ENCODE measurements at regions not wholly inside any gene's neighbourhood (a gene's known extent, or its start where the extent isn't known, plus 50 kb on each side); places are given as distances from the start of the nearest gene placed in this dataset.

GRCh38 chr2:120587997-120588336 is 147.7 kb upstream of the GLI2 start:
- peak in 1 of 5 donors; percentile 4 for DNase-seq
- H3K36me3 ChIP-seq, result no peaks in the 10 kb centered on the region
- no peak overlapping the region for H3K27ac ChIP-seq
- TF ChIP-seq POLR2A (IDR thresholded peaks at IDR 0.05), result no peak
- TF ChIP-seq CTCF (IDR thresholded peaks at IDR 0.05), result no peak
- H3K4me3 ChIP-seq, result no peak overlapping the region
- H3K27me3 ChIP-seq, result peaks cover 0 to 36% (median 14%) of the 10 kb centered on the region in 9 donors
- WGBS, 4 donors, result 68 to 85% (median 80%) methylated on average over 6 of the region's 6 CpGs
- no peak for ATAC-seq
- intact Hi-C loops (cut with DNase I), result loop anchor here in 2 of 10 donors (10.0 kb wide), 2 partner anchors 87 to 243 kb away; partner anchors contain the start of gene INHBB (in 1 of the 2)
- peaks cover 0 to 14% (median 0%) of the 10 kb centered on the region in 12 donors for H3K9me3 ChIP-seq
- H3K4me1 ChIP-seq, result peaks cover 0 to 15% (median 0%) of the 10 kb centered on the region in 12 donors

- WGBS, 4 donors, result 83 to 86% (median 83%) methylated on average over 8 of the region's 8 CpGs
- H3K27me3 ChIP-seq, result peaks cover 0 to 32% (median 14%) of the 10 kb centered on the region in 9 donors
- ATAC-seq (peak in 1 of 4 donors; percentile 20), DNase-seq (no peak)
- intact Hi-C loops (cut with DNase I), result loop anchor here in 3 of 10 donors (10.0 kb wide), 2 partner anchors 85 to 245 kb away; partner anchors contain the start of gene INHBB (in 1 of the 3)
- H3K27ac ChIP-seq, result peak overlapping the region in 1 of 12 donors; percentile 40
- no peaks in the 10 kb centered on the region for H3K36me3 ChIP-seq
- peaks cover 0 to 7% (median 0%) of the 10 kb centered on the region in 12 donors for H3K9me3 ChIP-seq
- no peak for TF ChIP-seq CTCF (IDR thresholded peaks at IDR 0.05)
- TF ChIP-seq POLR2A (IDR thresholded peaks at IDR 0.05), result no peak
- H3K4me3 ChIP-seq, result no peak overlapping the region
- peaks cover 0 to 15% (median 0%) of the 10 kb centered on the region in 12 donors for H3K4me1 ChIP-seq
Observed at GRCh38 chr2:120589771-120590608, 145.7 kb upstream of the GLI2 start.

GRCh38 chr2:120590841-120591240 is 144.8 kb upstream of the GLI2 start:
- Histone ChIP-seq H3K36me3 (no peaks in the 10 kb centered on the region), H3K27me3 (peaks cover 0 to 32% (median 14%) of the 10 kb centered on the region in 9 donors), H3K9me3 (no peaks in the 10 kb centered on the region), H3K27ac (no peak overlapping the region), H3K4me1 (peaks cover 0 to 20% (median 2%) of the 10 kb centered on the region in 12 donors), H3K4me3 (no peak overlapping the region)
- no peak for TF ChIP-seq CTCF (IDR thresholded peaks at IDR 0.05)
- no peak for TF ChIP-seq POLR2A (IDR thresholded peaks at IDR 0.05)
- DNase-seq, result peak in 1 of 5 donors; percentile 25
- no peak for ATAC-seq
- WGBS, 4 donors, result 95 to 100% (median 97%) methylated on average over 1 of the region's 1 CpG
- intact Hi-C loops (cut with DNase I), result loop anchor here in 1 of 10 donors (10.0 kb wide), 1 partner anchor 84 kb away; no protein-coding TSS in a partner anchor

GRCh38 chr2:120591572-120591971 is 144.1 kb upstream of the GLI2 start:
- intact Hi-C loops (cut with DNase I), result loop anchor here in 1 of 10 donors (10.0 kb wide), 1 partner anchor 83 kb away; no protein-coding TSS in a partner anchor
- DNase-seq, result peak in 1 of 5 donors; percentile 33
- Histone ChIP-seq H3K4me1 (peaks cover 0 to 27% (median 9%) of the 10 kb centered on the region in 12 donors), H3K4me3 (no peak overlapping the region), H3K27ac (no peak overlapping the region), H3K27me3 (peaks cover 0 to 29% (median 13%) of the 10 kb centered on the region in 9 donors), H3K9me3 (no peaks in the 10 kb centered on the region), H3K36me3 (no peaks in the 10 kb centered on the region)
- ATAC-seq, result no peak
- TF ChIP-seq CTCF (IDR thresholded peaks at IDR 0.05), result no peak
- no peak for TF ChIP-seq POLR2A (IDR thresholded peaks at IDR 0.05)
- 84 to 90% (median 87%) methylated on average over 7 of the region's 7 CpGs for WGBS, 4 donors

Measured in heart left ventricle (tissue), 16 donors.